Chondrocyte (in vitro differentiated cells): ENCODE measurements at regions not wholly inside any gene's neighbourhood (a gene's known extent, or its start where the extent isn't known, plus 50 kb on each side); places are given as distances from the start of the nearest gene placed in this dataset.

ENCODE experiments used
- DNase-seq: peaks from one replicate; pipeline ENCODE4 v3.0.0; 2021; ENCODE audit warnings: mixed read lengths, low spot score
- H3K27ac Mint-ChIP-seq: one replicate; pipeline ENCODE4 v1.8.0; 2021; ENCODE audit warnings: mild to moderate bottlenecking, moderate library complexity, mixed read lengths; ENCODE audit not compliant: unreplicated experiment
- H3K27me3 Mint-ChIP-seq: 2 replicates; pipeline ENCODE4 v1.8.0; 2021; ENCODE audit warnings: low read depth, mixed read lengths
- H3K36me3 Mint-ChIP-seq: 2 replicates; pipeline ENCODE4 v1.8.0; 2021; ENCODE audit warnings: low read depth, mixed read lengths
- H3K4me1 Mint-ChIP-seq: 2 replicates; pipeline ENCODE4 v1.8.0; 2021; ENCODE audit warnings: low read depth, mild to moderate bottlenecking, mixed read lengths
- H3K4me3 Mint-ChIP-seq: one replicate; pipeline ENCODE4 v1.8.0; 2021; ENCODE audit warnings: mild to moderate bottlenecking, moderate library complexity, mixed read lengths; ENCODE audit not compliant: unreplicated experiment
- H3K9me3 Mint-ChIP-seq: 2 replicates; pipeline ENCODE4 v1.8.0; 2021; ENCODE audit warnings: low read depth, mixed read lengths
- TF ChIP-seq, protein P1 (sequence below): fragments of 200-600 bp; sonication (generic); IDR thresholded peaks from 2 replicates; pipeline ENCODE4 v1.5.0; 2021; ENCODE audit warnings: antibody characterized with exemption, mild to moderate bottlenecking, moderate library complexity

DNA sequence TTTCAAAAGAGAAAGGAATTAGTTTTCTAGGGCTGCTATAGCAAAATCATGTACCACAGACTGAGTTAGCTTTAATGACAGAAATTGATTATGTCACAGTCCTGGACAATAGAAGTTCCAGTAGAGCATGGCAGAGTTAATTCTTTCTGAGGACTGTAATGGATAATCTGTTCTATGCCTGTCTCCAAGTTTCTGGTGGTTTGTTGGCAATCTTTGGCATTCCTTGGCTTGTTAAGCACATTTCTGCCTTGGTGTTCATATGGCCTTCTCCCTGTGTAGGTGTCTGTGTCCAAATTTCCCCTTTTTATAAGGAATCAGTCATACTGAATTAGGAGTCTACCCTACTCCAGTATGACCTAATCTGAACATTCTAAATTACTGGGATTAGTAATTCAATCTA lies 336.1 kb upstream of the PABPC4L start:
- DNase-seq = no peak
- Mint-ChIP-seq H3K4me3 (no peak overlapping the region), H3K9me3 (no peaks in the 10 kb centered on the region), H3K27me3 (no peaks in the 10 kb centered on the region), H3K36me3 (no peaks in the 10 kb centered on the region), H3K4me1 (no peaks in the 10 kb centered on the region), H3K27ac (no peak overlapping the region)
- TF ChIP-seq, protein P1, sequence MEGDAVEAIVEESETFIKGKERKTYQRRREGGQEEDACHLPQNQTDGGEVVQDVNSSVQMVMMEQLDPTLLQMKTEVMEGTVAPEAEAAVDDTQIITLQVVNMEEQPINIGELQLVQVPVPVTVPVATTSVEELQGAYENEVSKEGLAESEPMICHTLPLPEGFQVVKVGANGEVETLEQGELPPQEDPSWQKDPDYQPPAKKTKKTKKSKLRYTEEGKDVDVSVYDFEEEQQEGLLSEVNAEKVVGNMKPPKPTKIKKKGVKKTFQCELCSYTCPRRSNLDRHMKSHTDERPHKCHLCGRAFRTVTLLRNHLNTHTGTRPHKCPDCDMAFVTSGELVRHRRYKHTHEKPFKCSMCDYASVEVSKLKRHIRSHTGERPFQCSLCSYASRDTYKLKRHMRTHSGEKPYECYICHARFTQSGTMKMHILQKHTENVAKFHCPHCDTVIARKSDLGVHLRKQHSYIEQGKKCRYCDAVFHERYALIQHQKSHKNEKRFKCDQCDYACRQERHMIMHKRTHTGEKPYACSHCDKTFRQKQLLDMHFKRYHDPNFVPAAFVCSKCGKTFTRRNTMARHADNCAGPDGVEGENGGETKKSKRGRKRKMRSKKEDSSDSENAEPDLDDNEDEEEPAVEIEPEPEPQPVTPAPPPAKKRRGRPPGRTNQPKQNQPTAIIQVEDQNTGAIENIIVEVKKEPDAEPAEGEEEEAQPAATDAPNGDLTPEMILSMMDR = no peak

DNA sequence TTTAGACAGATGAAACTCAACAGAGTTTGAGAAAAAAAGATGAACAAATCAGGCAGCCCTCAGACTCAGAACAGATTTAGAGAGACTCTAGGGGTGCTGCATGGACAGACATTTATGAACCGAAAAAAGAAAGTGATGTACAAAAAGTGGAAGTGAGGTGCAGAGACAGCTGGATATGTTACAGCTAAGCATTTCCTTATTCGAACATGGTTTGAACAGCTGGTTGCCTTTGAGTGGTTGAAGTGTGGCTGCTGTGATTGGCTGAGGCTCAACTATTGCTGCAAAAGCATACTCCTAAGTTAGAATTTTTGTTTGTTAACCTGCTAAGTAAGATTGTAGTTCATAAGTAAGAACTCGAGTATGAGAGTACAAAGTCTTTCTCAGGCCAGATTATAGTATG lies 331.5 kb upstream of the PABPC4L start:
- Mint-ChIP-seq H3K36me3 (no peaks in the 10 kb centered on the region), H3K27ac (no peak overlapping the region), H3K4me1 (no peaks in the 10 kb centered on the region), H3K9me3 (no peaks in the 10 kb centered on the region), H3K4me3 (no peak overlapping the region), H3K27me3 (no peaks in the 10 kb centered on the region)
- TF ChIP-seq, protein P1 = no peak
- no peak for DNase-seq

DNA sequence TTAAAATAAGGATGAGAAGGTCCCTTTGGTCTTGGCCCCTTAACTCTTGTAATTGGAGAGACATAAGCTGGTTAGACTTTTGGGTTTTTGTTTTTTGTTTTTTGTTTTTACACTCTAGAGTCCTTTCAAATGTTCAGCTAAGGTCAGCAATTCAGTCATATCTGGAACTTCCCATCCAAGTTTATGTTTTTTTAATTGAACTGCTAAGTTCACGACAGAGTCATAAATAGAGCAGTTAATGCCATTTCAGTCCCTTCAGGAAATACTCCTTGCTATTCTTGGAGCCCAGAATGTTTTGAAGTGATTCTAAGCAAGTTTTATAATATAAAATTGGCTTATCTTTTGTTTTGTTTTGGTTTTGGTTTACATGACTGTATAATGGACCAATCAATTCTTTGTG lies 329.4 kb upstream of the PABPC4L start:
- H3K27me3 Mint-ChIP-seq = no peaks in the 10 kb centered on the region
- TF ChIP-seq, protein P1 = no peak
- no peak overlapping the region for H3K4me3 Mint-ChIP-seq
- no peak overlapping the region for H3K27ac Mint-ChIP-seq
- H3K9me3 Mint-ChIP-seq = no peaks in the 10 kb centered on the region
- no peaks in the 10 kb centered on the region for H3K4me1 Mint-ChIP-seq
- no peak for DNase-seq
- no peaks in the 10 kb centered on the region for H3K36me3 Mint-ChIP-seq

DNA sequence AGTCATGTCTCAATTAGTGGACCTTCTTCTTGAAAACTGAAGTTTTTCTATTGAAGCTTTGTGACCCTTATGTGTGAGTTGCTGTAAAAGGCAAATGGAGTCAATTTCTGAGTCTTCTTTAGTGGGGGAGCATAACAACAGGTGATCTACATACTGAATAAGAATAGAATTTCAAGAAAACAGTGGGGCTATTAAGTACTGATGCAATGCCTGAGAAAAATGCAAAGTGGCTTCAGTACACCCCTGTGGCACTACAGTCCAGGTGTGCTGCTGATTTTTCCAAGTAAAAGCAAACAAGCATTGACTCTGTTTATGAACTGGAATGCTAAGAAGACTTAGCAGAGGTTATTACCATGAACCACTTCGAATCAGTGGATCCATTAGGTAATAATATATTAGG lies 328.0 kb upstream of the PABPC4L start:
- H3K36me3 Mint-ChIP-seq = no peaks in the 10 kb centered on the region

DNA sequence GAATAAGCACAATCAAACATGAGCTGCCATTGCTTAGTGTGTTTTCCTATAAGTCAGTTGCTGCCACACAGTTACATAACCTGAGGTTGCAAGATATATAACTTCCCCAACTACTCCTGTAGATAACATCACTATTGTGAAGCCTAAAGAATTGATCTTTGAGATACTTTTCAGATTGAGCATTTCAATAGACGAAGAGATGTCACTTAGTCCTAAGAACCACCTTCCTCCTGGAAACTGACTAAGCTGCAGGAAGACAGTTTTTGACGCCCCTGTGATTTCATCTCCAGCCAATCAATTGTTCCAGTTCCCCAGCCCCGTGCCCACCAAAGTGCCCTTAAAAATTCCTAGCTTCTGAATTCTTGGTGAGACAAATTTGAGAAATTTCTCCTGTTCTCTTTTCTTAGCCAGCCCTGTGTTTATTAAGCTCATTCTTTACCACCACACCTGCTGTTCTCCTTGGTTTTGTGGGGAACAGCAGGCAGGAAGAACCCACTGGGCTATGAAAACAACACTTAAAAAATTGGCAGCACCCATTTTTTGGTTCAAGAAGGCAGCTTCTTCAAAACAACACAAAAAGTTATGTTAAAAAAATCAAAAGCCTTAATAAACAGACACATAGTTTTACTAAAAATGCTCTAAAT lies 317.1 kb upstream of the PABPC4L start:
- H3K4me1 Mint-ChIP-seq = no peaks in the 10 kb centered on the region
- DNase-seq = no peak
- H3K9me3 Mint-ChIP-seq = no peaks in the 10 kb centered on the region
- no peak overlapping the region for H3K27ac Mint-ChIP-seq
- no peaks in the 10 kb centered on the region for H3K27me3 Mint-ChIP-seq
- TF ChIP-seq, protein P1 = no peak
- no peaks in the 10 kb centered on the region for H3K36me3 Mint-ChIP-seq
- no peak overlapping the region for H3K4me3 Mint-ChIP-seq

More for the DNA sequence above, 328.0 kb upstream of the PABPC4L start:
- no peak overlapping the region for H3K27ac Mint-ChIP-seq
- no peak overlapping the region for H3K4me3 Mint-ChIP-seq
- no peaks in the 10 kb centered on the region for H3K9me3 Mint-ChIP-seq
- no peaks in the 10 kb centered on the region for H3K4me1 Mint-ChIP-seq
- H3K27me3 Mint-ChIP-seq = no peaks in the 10 kb centered on the region
- DNase-seq = no peak
- TF ChIP-seq, protein P1 = no peak
